Activated CD8-positive, alpha-beta memory T cell treated with anti-CD3 and anti-CD28 coated beads, Interleukin-2, amount 10 ng/mL, durations not matched to agents 7 days and 5 days (primary cell): ENCODE measurements at regions not wholly inside any gene's neighbourhood (a gene's known extent, or its start where the extent isn't known, plus 50 kb on each side); places are given as distances from the start of the nearest gene placed in this dataset.

ENCODE experiments used
- ATAC-seq: fragments of 150-1000 bp; cut with Tn5 transposase; one replicate; pipeline ENCODE4 v1.10.0; 2021; ENCODE audit warnings: moderate library complexity
- CTCF ChIA-PET: fragments of 350-600 bp; sonication (Branson Sonifier 250); formaldehyde crosslinking; loops from one replicate; lab custom pipeline; 2021; ENCODE audit warnings: antibody characterized with exemption; lab: Charles Lee
- DNase-seq: peaks from one replicate; pipeline ENCODE4 v3.0.0-alpha.2; 2020
- H3K27ac Mint-ChIP-seq: one replicate; pipeline ENCODE4 v1.8.0; 2021; ENCODE audit warnings: mild to moderate bottlenecking, mixed read lengths
- H3K27me3 Mint-ChIP-seq: one replicate; pipeline ENCODE4 v1.8.0; 2021; ENCODE audit warnings: mixed read lengths
- H3K36me3 Mint-ChIP-seq: one replicate; pipeline ENCODE4 v1.8.0; 2021; ENCODE audit warnings: mild to moderate bottlenecking, mixed read lengths
- H3K4me1 Mint-ChIP-seq: one replicate; pipeline ENCODE4 v1.8.0; 2021; ENCODE audit warnings: mixed read lengths
- H3K4me3 Mint-ChIP-seq: one replicate; pipeline ENCODE4 v1.8.0; 2021; ENCODE audit warnings: mild to moderate bottlenecking, moderate library complexity, mixed read lengths
- H3K9me3 Mint-ChIP-seq: one replicate; pipeline ENCODE4 v1.8.0; 2022; ENCODE audit warnings: low read depth, mixed read lengths

DNA sequence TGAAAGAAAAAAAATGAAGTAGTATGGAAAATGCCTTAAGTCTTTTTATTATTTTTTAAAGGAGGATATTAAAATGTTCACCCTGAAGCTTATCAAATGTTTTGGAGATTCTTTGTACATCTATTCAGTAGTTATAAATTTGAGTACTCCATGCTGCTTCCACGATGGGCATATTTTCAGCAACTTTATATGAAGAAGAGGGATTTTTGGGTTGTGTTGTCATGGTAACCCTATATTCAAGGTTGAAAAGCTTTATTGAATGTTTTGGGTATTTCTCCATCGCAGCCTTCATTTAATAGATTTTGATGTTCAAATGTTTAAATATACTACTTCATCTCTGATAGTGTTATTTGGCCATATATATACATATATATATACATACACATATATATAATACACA, 557.5 kb downstream of the CAAP1 start:
- CTCF ChIA-PET = no interaction called here
- no peaks in the 10 kb centered on the region for H3K36me3 Mint-ChIP-seq
- H3K4me1 Mint-ChIP-seq = no peaks in the 10 kb centered on the region
- H3K9me3 Mint-ChIP-seq = peaks cover 2% of the 10 kb centered on the region
- DNase-seq (no peak), ATAC-seq (no peak)
- H3K27ac Mint-ChIP-seq = no peak overlapping the region
- no peak overlapping the region for H3K4me3 Mint-ChIP-seq
- no peaks in the 10 kb centered on the region for H3K27me3 Mint-ChIP-seq

- Mint-ChIP-seq H3K27ac (no peak overlapping the region), H3K4me1 (no peaks in the 10 kb centered on the region), H3K4me3 (no peak overlapping the region), H3K27me3 (no peaks in the 10 kb centered on the region), H3K36me3 (no peaks in the 10 kb centered on the region), H3K9me3 (peaks cover 2% of the 10 kb centered on the region)
- ATAC-seq (no peak), DNase-seq (no peak)
- CTCF ChIA-PET = no interaction called here
Measured at GRCh38 chr9:26334706-26335105, 557.9 kb downstream of the CAAP1 start.

DNA sequence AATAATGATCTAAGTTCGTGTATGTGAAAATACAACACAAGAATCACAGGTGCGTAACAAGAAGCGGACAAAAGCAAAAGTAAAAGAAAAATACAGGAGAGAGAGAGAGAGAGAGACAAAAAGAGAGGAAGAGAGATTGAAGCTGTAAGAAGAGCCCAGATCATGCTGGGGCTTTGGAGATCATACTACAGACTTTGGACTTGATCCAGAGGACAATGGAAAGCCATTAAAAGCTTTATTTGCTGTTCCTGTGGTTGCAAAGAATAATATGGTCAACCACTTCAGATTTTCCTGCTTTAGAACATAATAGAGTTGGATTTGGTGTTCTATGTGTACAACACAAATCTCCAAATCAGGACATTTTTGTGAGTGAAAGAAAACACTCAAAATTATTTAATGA, 561.4 kb downstream of the CAAP1 start:
- H3K27ac Mint-ChIP-seq = no peak overlapping the region
- H3K27me3 Mint-ChIP-seq = no peaks in the 10 kb centered on the region
- H3K4me1 Mint-ChIP-seq = no peaks in the 10 kb centered on the region
- CTCF ChIA-PET = no interaction called here
- DNase-seq = no peak
- ATAC-seq = no peak
- H3K4me3 Mint-ChIP-seq = no peak overlapping the region
- peaks cover 2% of the 10 kb centered on the region for H3K9me3 Mint-ChIP-seq
- no peaks in the 10 kb centered on the region for H3K36me3 Mint-ChIP-seq

- CTCF ChIA-PET = no interaction called here
- no peaks in the 10 kb centered on the region for H3K4me1 Mint-ChIP-seq
- H3K27ac Mint-ChIP-seq = no peak overlapping the region
- DNase-seq (no peak), ATAC-seq (no peak)
- H3K4me3 Mint-ChIP-seq = no peak overlapping the region
- H3K9me3 Mint-ChIP-seq = peaks cover 2% of the 10 kb centered on the region
- no peaks in the 10 kb centered on the region for H3K36me3 Mint-ChIP-seq
- no peaks in the 10 kb centered on the region for H3K27me3 Mint-ChIP-seq
Measured at GRCh38 chr9:26329974-26330373, 562.6 kb downstream of the CAAP1 start.

DNA sequence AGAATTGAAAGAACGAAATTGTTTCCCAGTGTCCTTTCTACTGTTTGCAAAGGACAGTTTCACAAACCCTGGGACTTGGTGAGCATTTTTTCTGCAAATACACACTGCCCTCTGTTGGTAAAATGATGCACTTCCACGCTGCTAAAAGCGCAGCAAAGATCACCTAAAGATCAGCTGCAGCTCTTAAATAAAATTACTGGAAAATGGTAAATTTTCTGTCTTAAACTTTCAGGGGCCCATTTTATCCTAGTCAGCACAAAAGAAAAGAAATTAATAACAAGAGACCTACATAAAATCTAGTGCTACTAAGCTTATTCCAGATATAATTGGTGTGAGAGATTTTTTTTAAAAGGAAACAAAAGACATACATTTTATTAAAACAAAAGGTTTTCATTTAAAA, 566.0 kb downstream of the CAAP1 start:
- Mint-ChIP-seq H3K36me3 (no peaks in the 10 kb centered on the region), H3K27me3 (no peaks in the 10 kb centered on the region), H3K4me1 (no peaks in the 10 kb centered on the region), H3K27ac (no peak overlapping the region), H3K9me3 (peaks cover 7% of the 10 kb centered on the region), H3K4me3 (no peak overlapping the region)
- no peak for ATAC-seq
- CTCF ChIA-PET = no interaction called here
- no peak for DNase-seq

GRCh38 chr9:26325444-26325829, 567.2 kb downstream of the CAAP1 start:
- H3K27me3 Mint-ChIP-seq = no peaks in the 10 kb centered on the region
- ATAC-seq (no peak), DNase-seq (no peak)
- H3K27ac Mint-ChIP-seq = no peak overlapping the region
- CTCF ChIA-PET = no interaction called here
- no peaks in the 10 kb centered on the region for H3K4me1 Mint-ChIP-seq
- H3K36me3 Mint-ChIP-seq = no peaks in the 10 kb centered on the region
- H3K4me3 Mint-ChIP-seq = no peak overlapping the region
- peaks cover 5% of the 10 kb centered on the region for H3K9me3 Mint-ChIP-seq

DNA sequence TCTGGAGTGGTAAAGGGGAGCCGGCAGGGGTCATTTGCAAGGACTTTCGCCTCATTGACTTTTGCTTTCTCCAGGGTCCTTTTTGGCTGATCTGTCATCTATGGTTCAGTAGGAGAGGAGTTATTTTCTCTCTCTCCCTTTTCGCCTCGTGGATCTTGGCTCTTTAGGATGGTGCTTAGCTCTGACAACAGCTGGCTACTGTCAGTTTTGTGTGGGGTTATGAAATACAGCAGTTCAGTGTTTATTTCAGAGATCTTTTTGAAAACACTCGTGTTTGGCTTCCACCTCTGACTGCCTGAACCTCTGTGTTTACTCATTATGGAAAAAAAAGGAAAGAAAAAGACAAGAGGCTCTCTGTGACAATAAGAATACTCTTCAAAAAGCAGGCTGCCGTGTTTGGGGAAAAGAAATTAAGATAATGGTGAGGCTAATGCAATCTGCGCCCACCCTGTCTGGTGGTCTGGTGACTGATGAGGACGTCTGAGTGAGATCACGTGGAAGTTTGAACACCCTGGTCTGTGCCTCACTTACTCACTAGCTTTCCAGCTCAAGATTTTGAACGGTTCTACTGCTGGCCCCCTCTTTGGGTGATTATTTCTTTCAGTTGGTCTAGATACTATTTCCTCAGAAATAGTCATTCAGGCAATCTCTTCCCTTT, 567.7 kb downstream of the CAAP1 start:
- CTCF ChIA-PET = no interaction called here
- H3K36me3 Mint-ChIP-seq = no peaks in the 10 kb centered on the region
- no peak overlapping the region for H3K27ac Mint-ChIP-seq
- DNase-seq (no peak), ATAC-seq (no peak)
- peaks cover 5% of the 10 kb centered on the region for H3K9me3 Mint-ChIP-seq
- H3K4me1 Mint-ChIP-seq = no peaks in the 10 kb centered on the region
- H3K27me3 Mint-ChIP-seq = no peaks in the 10 kb centered on the region
- H3K4me3 Mint-ChIP-seq = no peak overlapping the region

DNA sequence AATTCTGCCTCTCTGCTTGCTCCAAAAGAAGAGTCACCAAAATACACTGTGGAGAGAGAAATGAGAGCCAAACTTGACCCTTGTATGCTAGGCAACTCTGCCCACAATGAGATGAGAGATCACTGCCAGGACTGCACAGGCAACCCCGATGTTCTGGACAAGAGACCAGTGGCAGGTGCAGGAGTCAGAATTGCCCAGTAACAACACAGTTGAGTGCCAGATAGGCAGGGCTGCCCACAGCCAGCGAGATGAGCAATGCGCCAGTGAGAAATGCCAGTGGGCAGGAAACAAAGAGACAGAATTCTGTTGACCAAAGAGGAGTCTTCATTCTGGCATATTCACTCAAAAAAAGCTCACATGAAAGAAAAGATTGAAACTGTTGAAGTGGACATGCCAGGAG, 570.7 kb downstream of the CAAP1 start:
- ATAC-seq (no peak), DNase-seq (no peak)
- H3K36me3 Mint-ChIP-seq = no peaks in the 10 kb centered on the region
- CTCF ChIA-PET = no interaction called here
- no peaks in the 10 kb centered on the region for H3K27me3 Mint-ChIP-seq
- no peaks in the 10 kb centered on the region for H3K4me1 Mint-ChIP-seq
- no peak overlapping the region for H3K27ac Mint-ChIP-seq
- H3K9me3 Mint-ChIP-seq = peaks cover 7% of the 10 kb centered on the region
- H3K4me3 Mint-ChIP-seq = no peak overlapping the region

DNA sequence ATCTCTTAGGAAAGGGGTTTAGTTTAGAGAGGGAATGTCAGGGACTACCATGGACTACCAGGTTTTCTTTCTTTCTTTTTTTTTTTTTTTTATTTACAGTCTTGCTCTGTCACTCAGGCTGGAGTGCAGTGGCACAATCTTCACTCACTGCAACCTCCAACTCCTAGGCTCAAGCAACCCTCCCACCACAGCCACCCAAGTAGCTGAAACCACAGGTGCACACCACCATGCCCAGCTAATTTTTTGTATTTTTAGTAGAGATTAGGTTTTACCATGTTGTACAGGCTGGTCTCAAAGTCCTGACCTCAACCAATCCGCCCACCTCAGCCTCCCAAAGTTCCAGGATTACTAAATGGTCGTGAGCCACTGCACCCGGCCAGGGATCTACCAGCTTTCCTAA, 572.7 kb downstream of the CAAP1 start:
- no peak for DNase-seq
- H3K27me3 Mint-ChIP-seq = no peaks in the 10 kb centered on the region
- H3K4me3 Mint-ChIP-seq = no peak overlapping the region
- CTCF ChIA-PET = interaction anchor here (0.7 kb wide), 1 partner anchor 14 kb away, joined by 3 read pairs; no protein-coding TSS in a partner anchor
- H3K36me3 Mint-ChIP-seq = no peaks in the 10 kb centered on the region
- no peak overlapping the region for H3K27ac Mint-ChIP-seq
- H3K4me1 Mint-ChIP-seq = no peaks in the 10 kb centered on the region
- peaks cover 7% of the 10 kb centered on the region for H3K9me3 Mint-ChIP-seq
- ATAC-seq = no peak

DNA sequence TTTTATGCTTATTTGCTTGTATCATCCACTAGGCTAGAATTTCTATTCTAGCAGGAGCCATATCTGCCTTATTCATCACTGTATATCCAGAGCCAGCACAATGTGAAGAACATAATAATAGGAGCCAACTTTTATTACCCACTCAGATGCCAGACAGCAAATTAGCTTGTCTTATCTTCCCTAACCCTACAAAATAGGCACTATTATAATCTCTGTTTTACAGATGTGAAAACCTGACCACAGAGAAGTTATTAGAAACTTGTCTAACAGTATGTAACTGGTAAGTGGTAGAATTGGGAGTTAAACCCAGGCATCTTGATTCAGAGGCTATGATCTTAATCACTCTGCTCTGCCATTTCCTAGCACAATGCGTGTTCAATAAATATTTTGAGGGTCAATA, 579.5 kb downstream of the CAAP1 start:
- no peak overlapping the region for H3K27ac Mint-ChIP-seq
- H3K4me3 Mint-ChIP-seq = no peak overlapping the region
- H3K36me3 Mint-ChIP-seq = no peaks in the 10 kb centered on the region
- CTCF ChIA-PET = no interaction called here
- H3K4me1 Mint-ChIP-seq = no peaks in the 10 kb centered on the region
- DNase-seq (no peak), ATAC-seq (no peak)
- peaks cover 8% of the 10 kb centered on the region for H3K9me3 Mint-ChIP-seq
- H3K27me3 Mint-ChIP-seq = no peaks in the 10 kb centered on the region

GRCh38 chr9:26311463-26311995, 581.1 kb downstream of the CAAP1 start:
- CTCF ChIA-PET = no interaction called here
- H3K9me3 Mint-ChIP-seq = peaks cover 14% of the 10 kb centered on the region
- no peaks in the 10 kb centered on the region for H3K36me3 Mint-ChIP-seq
- ATAC-seq (no peak), DNase-seq (no peak)
- no peak overlapping the region for H3K27ac Mint-ChIP-seq
- no peak overlapping the region for H3K4me3 Mint-ChIP-seq
- H3K4me1 Mint-ChIP-seq = no peaks in the 10 kb centered on the region
- H3K27me3 Mint-ChIP-seq = no peaks in the 10 kb centered on the region

- H3K27ac Mint-ChIP-seq = no peak overlapping the region
- DNase-seq (no peak), ATAC-seq (no peak)
- CTCF ChIA-PET = no interaction called here
- no peaks in the 10 kb centered on the region for H3K36me3 Mint-ChIP-seq
- no peaks in the 10 kb centered on the region for H3K27me3 Mint-ChIP-seq
- H3K4me1 Mint-ChIP-seq = no peaks in the 10 kb centered on the region
- peaks cover 14% of the 10 kb centered on the region for H3K9me3 Mint-ChIP-seq
- no peak overlapping the region for H3K4me3 Mint-ChIP-seq
Measured at GRCh38 chr9:26310294-26310693, 582.3 kb downstream of the CAAP1 start.

- peaks cover 16% of the 10 kb centered on the region for H3K9me3 Mint-ChIP-seq
- H3K4me3 Mint-ChIP-seq = no peak overlapping the region
- H3K4me1 Mint-ChIP-seq = no peaks in the 10 kb centered on the region
- H3K27ac Mint-ChIP-seq = no peak overlapping the region
- ATAC-seq (no peak), DNase-seq (no peak)
- H3K36me3 Mint-ChIP-seq = no peaks in the 10 kb centered on the region
- CTCF ChIA-PET = no interaction called here
- no peaks in the 10 kb centered on the region for H3K27me3 Mint-ChIP-seq
Measured at GRCh38 chr9:26308328-26308727, 584.3 kb downstream of the CAAP1 start.

DNA sequence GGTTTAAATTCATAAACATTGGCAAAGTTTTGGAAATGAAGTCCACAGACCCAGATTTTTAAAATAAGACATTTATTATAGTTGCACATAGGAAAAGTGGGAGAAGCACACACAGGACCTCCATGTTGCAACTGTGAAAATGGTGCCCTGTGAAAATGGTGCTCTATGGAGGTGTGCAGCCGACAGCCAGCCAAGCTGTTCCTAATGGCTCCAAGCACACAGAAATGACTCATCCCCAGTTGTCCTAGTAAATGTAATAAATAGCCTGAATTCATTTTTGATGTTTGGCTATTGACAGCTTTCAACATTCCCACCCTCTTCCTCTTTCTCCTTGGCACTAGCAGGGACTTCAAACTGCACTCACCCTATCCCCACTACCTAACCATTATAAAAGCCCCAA, 590.9 kb downstream of the CAAP1 start:
- H3K9me3 Mint-ChIP-seq = peaks cover 11% of the 10 kb centered on the region
- no peak overlapping the region for H3K4me3 Mint-ChIP-seq
- ATAC-seq (no peak), DNase-seq (no peak)
- no peaks in the 10 kb centered on the region for H3K4me1 Mint-ChIP-seq
- H3K36me3 Mint-ChIP-seq = no peaks in the 10 kb centered on the region
- H3K27ac Mint-ChIP-seq = no peak overlapping the region
- CTCF ChIA-PET = no interaction called here
- H3K27me3 Mint-ChIP-seq = no peaks in the 10 kb centered on the region

GRCh38 chr9:26301046-26301445, 591.6 kb downstream of the CAAP1 start:
- no peaks in the 10 kb centered on the region for H3K4me1 Mint-ChIP-seq
- CTCF ChIA-PET = no interaction called here
- peaks cover 10% of the 10 kb centered on the region for H3K9me3 Mint-ChIP-seq
- H3K36me3 Mint-ChIP-seq = no peaks in the 10 kb centered on the region
- H3K27ac Mint-ChIP-seq = no peak overlapping the region
- no peaks in the 10 kb centered on the region for H3K27me3 Mint-ChIP-seq
- no peak for ATAC-seq
- no peak for DNase-seq
- H3K4me3 Mint-ChIP-seq = no peak overlapping the region
